Fibroblast of lung (primary cell): ENCODE measurements at regions not wholly inside any gene's neighbourhood (a gene's known extent, or its start where the extent isn't known, plus 50 kb on each side); places are given as distances from the start of the nearest gene placed in this dataset.

Source experiments
- EZH2 ChIP-seq: IDR thresholded peaks from 2 replicates; pipeline ENCODE4 v1.5.1; 2012; ENCODE audit warnings: low read length, control low read depth, mild to moderate bottlenecking; ENCODE audit errors: missing control alignments
- TF ChIP-seq, protein P1 (sequence below), 2 donors: IDR thresholded peaks in 1 of 2; conservative IDR thresholded peaks in 1 of 2; 1 replicate in 1 of 2; 2 replicates in 1 of 2; pipeline ENCODE4 v1.5.1; 2011 to 2012; ENCODE audit warnings: low read length in 2 of 2, control low read depth in 1 of 2, inconsistent platforms in 1 of 2, low read depth in 1 of 2, mild to moderate bottlenecking in 1 of 2

DNA sequence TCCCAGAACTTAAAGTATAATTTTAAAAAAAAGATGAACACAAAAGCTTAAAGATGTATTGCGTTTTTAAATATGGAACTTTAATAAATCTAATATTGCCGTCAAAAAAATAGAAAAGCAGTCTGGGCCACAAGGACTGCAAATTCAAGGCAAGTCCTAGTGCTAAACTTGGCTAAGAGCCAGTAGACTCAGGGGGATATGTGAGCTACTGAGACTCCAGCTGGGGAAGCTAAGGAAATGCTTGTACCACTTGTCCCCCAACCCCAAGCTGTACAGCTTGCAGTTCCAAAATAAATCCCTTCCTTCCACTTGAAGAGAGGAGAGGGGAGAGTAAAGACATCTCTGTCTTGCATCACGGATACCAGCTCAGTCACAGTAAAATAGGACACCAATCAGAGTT lies 290.8 kb upstream of the FGF13 start:
- TF ChIP-seq, protein P1, sequence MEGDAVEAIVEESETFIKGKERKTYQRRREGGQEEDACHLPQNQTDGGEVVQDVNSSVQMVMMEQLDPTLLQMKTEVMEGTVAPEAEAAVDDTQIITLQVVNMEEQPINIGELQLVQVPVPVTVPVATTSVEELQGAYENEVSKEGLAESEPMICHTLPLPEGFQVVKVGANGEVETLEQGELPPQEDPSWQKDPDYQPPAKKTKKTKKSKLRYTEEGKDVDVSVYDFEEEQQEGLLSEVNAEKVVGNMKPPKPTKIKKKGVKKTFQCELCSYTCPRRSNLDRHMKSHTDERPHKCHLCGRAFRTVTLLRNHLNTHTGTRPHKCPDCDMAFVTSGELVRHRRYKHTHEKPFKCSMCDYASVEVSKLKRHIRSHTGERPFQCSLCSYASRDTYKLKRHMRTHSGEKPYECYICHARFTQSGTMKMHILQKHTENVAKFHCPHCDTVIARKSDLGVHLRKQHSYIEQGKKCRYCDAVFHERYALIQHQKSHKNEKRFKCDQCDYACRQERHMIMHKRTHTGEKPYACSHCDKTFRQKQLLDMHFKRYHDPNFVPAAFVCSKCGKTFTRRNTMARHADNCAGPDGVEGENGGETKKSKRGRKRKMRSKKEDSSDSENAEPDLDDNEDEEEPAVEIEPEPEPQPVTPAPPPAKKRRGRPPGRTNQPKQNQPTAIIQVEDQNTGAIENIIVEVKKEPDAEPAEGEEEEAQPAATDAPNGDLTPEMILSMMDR (conservative IDR thresholded peaks at IDR 0.05 in 1 of 2, IDR thresholded peaks at IDR 0.05 in 1 of 2; ENCODE audit: low read depth in 1 of 2, low read length in 2 of 2), result no peak
- no peak for TF ChIP-seq EZH2
